CD4-positive, alpha-beta T cell treated with Interleukin-12 subunit alpha and Interleukin-12 subunit beta, for 1 hour (primary cell): ENCODE measurements at regions not wholly inside any gene's neighbourhood (a gene's known extent, or its start where the extent isn't known, plus 50 kb on each side); places are given as distances from the start of the nearest gene placed in this dataset.
"Not testable (repeated sequence)": the region's sequence is repeated elsewhere in the genome, so short reads cannot be mapped to it uniquely, and the experiment has no call there.

Experiments
- DNase-seq: peaks from one replicate; pipeline ENCODE4 v3.0.0-alpha.2; 2020

GRCh38 chr20:43836790-43837189 lies 77.9 kb upstream of the TOX2 start:
- DNase-seq, result no peak

DNA sequence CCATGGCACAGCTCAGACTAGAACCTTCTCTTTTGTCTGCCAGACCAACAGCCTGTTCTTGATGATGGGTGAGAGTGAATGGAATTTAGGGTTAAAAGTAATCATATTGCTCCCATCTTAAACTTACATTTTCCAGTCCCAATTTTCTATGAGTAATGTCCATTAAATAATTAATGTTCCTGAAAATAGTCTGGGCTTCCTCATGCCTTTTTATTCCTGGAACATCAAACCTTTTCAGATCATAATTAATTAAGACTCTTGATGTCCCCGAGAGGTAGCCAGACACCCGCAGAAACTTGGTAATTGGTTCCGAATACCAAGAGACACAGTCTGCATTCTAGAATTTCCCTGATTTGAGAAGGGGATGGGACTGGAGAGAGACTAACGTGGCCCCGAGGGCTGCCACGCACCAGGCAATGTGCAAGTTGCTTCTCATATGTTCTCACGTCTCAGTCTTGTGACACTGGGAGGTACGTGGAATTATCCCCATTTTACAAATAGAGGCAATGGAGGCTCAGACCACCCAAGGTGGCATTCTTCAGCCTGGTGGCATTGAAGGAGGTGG lies 78.6 kb upstream of the TOX2 start:
- no peak for DNase-seq

- DNase-seq, result no peak
These were observed 80.9 kb upstream of the TOX2 start for GRCh38 chr20:43833511-43834395.

- no peak for DNase-seq
These were observed 81.7 kb upstream of the TOX2 start for GRCh38 chr20:43832961-43833360.

DNA sequence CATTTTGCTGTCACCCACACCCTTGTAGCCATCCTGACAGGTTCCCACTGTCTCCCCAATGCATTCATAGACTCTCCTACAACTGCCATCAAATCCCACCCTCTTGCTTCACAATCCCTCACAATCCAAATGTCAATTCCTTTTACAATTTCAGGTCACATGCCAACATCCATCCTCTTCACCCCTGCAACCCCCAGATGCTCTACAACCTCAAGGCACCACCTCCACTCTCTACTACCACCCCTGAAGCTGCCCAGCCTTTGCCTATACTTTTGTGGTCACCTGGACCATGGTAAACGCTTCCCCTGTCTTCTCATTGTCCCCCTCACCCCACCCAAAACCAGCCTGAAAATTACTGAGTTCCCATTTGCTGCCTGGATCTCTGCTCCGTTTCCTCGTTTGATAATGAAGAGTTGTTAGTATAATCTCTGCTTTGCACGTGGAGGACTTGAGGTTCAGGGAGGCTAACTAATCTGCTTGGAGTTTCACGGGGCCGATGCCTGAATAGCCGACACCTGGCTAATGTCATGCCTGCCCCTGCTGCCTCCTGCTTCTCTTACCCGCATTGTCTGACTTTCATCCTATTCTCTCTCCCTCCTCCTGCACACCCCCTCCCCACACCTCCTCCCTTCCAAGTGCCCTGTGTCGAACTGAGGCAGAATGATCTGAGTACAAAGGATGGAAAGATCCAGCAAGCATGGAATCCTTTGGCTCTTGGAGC lies 82.4 kb upstream of the TOX2 start:
- DNase-seq, result no peak

GRCh38 chr20:43831481-43832065 lies 83.1 kb upstream of the TOX2 start:
- DNase-seq, result no peak

GRCh38 chr20:43830883-43831282 lies 83.8 kb upstream of the TOX2 start:
- no peak for DNase-seq

GRCh38 chr20:43829951-43830690 lies 84.5 kb upstream of the TOX2 start:
- DNase-seq, result no peak

- no peak for DNase-seq
These were observed 86.6 kb upstream of the TOX2 start for GRCh38 chr20:43827940-43828562.

- not testable (repeated sequence) for DNase-seq
These were observed 87.7 kb upstream of the TOX2 start for GRCh38 chr20:43826943-43827342.

DNA sequence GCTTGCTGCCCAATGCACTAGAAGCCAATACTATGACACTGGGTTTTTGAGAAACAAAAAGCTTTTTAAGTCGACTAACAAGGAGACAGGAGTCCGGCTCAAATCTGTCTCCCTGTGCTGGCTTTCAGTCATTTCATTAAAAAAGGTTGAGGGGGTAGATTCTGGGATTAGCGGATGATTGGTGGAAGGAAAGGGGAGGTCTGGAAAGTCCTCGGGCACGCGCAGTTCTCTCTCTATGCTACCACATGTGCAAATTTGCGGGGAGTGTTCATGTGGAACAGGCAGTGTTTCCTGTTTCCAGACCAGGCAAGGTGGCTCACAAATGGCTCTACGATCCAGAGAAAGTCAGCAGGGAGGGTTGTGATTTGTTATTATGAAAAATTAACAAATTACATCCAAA lies 89.1 kb upstream of the TOX2 start:
- DNase-seq, result no peak

DNA sequence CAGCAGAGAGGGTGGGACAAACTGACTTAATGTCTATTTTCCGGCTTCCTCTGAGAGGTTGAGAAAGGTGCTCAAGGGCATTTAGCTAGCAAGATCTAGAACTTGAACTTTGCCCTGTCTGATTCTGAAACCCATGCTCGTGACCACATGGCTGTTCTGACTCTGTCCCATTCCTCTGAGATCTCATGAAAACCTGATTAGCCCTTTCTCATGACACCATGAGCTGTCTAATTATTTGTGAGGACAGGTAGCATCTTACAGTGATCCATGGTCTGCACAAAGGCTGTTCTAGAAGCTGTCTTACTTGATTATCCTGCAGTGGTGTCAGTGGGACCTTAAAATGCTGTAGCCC lies 89.6 kb upstream of the TOX2 start:
- no peak for DNase-seq

DNA sequence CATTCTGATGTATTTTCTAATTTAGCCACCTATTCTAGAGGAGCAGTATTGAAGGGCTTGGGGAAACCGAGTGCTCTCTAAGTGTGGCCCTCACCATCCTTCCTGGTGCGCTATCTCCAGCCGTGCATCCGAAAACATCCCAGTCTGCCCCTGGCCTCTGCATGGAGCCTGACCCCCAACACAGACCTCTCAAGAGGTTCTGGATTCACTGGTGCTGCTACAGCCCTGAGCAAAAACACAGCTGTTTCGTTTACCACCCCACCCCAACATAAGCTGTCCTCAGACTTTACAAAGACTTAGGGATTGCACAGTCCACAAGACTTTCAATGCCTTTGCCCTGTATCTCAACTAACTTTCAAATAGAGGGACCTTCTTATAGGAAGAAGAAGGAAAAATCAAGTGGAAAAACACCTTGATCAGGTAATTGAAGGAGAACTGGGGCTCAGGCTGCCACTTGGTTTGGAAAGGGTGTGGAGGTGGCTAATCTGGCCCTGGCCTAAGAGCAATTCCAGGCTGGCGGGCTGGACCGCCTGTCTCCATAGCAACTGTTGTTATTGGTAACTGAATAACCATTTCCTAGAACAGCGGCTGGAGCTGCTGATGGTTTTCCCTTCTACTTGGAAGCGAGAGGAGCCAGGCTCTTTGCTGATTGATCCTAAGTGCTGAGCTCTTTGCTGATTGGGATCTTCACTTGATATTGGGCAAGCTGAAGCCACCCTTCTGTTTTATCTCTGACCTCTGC lies 90.2 kb upstream of the TOX2 start:
- no peak for DNase-seq

- DNase-seq, result no peak
These were observed 92.9 kb upstream of the TOX2 start for GRCh38 chr20:43821795-43822194.

GRCh38 chr20:43820731-43821330 lies 93.8 kb upstream of the TOX2 start:
- no peak for DNase-seq

DNA sequence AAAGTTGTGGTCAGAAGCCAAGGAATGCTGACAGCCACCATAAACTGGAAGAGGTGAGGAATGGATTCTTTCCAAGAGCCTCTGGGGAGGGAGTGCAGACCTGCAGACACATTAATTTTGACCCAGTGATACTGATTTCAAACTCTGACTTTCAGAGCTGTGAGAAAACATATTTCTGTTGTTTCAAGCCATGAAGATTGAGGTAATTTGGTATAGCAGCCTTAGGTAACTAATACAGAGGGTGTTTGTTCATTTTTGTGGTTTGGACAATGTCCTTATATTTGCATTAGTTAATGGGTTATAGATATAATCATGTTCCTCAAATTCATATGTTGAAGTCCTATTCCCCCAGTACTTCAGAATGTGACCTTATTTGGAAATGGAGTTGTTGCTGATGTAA lies 85.4 kb upstream of the GTSF1L start:
- no peak for DNase-seq

DNA sequence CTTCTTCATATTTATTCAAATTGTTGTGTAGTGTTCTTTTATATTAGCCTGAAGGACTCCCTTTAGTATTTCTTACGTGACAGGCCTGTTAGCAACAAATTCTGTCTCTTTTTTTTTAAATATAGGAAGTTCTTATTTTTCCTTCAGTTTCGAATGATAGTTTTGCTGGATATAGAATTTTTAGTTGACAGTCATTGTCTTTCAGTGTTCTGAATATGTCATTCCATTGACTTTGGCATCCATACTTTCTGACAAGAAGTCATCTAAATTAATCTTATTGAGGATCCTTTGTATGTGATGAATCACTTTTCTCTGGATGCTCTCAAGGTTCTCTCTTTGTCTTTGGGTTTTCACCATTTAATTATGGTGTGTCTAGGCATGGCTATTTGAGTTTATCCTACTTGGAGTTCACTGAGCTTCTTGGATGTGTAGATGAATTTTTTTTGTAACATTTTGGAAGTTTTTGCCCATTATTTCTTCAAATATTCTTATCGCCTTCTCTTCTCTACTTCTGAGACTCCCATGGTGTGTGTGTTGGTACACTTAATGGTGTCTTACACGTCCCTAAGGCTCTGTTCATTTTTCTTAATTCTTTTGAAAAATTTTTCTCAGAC lies 82.5 kb upstream of the GTSF1L start:
- DNase-seq, result no peak

GRCh38 chr20:43804781-43805180 lies 78.0 kb upstream of the GTSF1L start:
- no peak for DNase-seq

DNA sequence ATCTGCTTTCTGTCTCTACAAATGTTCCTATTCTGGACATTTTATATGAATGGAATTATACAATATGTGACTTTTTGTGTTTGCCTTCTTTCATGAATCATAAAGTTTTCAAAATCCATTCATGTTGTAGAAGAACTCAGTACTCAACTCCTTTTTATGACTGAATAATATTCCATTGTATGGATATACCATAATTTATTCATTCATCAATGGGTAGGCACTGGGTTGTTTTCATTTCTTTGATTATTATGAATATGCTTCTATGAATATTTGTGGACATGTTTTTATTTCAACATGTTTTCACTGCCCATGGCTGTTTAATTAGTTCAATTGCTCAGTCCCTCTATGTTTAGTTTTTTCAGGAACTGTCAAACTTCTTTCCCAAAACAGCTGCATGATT lies 76.5 kb upstream of the GTSF1L start:
- no peak for DNase-seq

DNA sequence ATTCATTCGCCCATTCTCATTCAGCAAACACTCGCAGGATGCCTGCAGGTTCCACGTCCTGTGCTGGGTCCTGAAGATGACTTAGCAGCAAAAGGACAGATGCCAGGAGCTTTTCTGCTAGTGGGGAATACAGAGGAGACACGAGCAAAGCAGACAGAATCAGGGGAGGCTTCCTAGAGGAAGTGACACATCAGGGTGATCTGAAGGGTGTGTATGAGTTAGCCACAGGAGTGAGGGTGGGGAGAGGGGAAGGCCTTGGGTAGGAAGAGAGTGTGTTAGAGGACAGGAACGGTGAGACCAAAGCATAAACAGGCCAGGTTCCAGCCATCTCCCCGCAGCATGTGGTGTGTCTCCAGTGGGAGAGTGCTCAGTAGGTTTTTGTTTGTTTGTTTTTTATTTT lies 73.4 kb upstream of the GTSF1L start:
- no peak for DNase-seq

GRCh38 chr20:43799741-43800140 lies 72.9 kb upstream of the GTSF1L start:
- no peak for DNase-seq
